HCT116 (cell line): ENCODE measurements at regions not wholly inside any gene's neighbourhood (a gene's known extent, or its start where the extent isn't known, plus 50 kb on each side); places are given as distances from the start of the nearest gene placed in this dataset.

Experiments
- ATAC-seq: fragments of 200-7000 bp; cut with Tn5 transposase; 2 replicates; pipeline ENCODE4 v1.9.1; 2020; ENCODE audit warnings: mild to moderate bottlenecking, moderate library complexity
- BruUV-seq: library from RNA; stranded (reverse); fragments of 400-500 nt; replicated peaks from 2 replicates; lab custom pipeline; 2021; lab: Mats Ljungman, UMichigan
- CTCF ChIA-PET: fragments of 300-600 bp; sonication (Branson Sonifier 250); formaldehyde crosslinking; loops from one replicate; lab custom pipeline; 2021; ENCODE audit warnings: antibody characterized with exemption; lab: Charles Lee
- POLR2A ChIA-PET: fragments of 300-600, 350-600 bp; sonication (Branson Sonifier 250); formaldehyde crosslinking; loops from one replicate; lab custom pipeline; 2021; ENCODE audit warnings: antibody characterized with exemption; lab: Charles Lee
- RAD21 ChIA-PET, 2 experiments: fragments of 300-600 bp; sonication (Branson Sonifier 250); formaldehyde crosslinking; loops; one replicate each; lab custom pipeline; 2023; ENCODE audit warnings: low total read pairs in 2 of 2; ENCODE audit not compliant: uncharacterized antibody in 2 of 2, unreplicated experiment in 2 of 2, low non-redundant PET in 1 of 2; lab: Charles Lee
- DNase-seq: peaks from one replicate; pipeline ENCODE4 v3.0.0-alpha.2; 2010; ENCODE audit warnings: low read depth, low spot score
- H2AFZ ChIP-seq: fragments of 200-600 bp; shearing (Covaris generic), sonication (generic); 2 replicates; pipeline ENCODE4 v1.6.1; 2017; ENCODE audit warnings: low read depth, mixed run types, mixed read lengths, antibody characterized with exemption, low read length; ENCODE audit not compliant: poor library complexity, severe bottlenecking
- H3K27ac ChIP-seq: 2 replicates; pipeline ENCODE4 v1.5.1; 2012; ENCODE audit warnings: low read depth, low read length
- H3K27me3 ChIP-seq: fragments of 200-600 bp; sonication (generic); 2 replicates; pipeline ENCODE4 v1.6.1; 2016; ENCODE audit warnings: mixed run types, low read length, mixed read lengths; ENCODE audit not compliant: insufficient read depth
- H3K36me3 ChIP-seq, 2 experiments: fragments of 200-500 bp in 1 of 2; fragments of 200-600 bp in 1 of 2; sonication (Bioruptor generic) in 1 of 2; sonication (generic) in 1 of 2; 2 replicates each; pipeline versions ENCODE4 v1.5.1 to v1.6.1; 2014 to 2016; ENCODE audit warnings: low read length in 2 of 2, inconsistent platforms in 1 of 2, mixed read lengths in 1 of 2, mixed run types in 1 of 2; ENCODE audit not compliant: insufficient read depth in 2 of 2, control insufficient read depth in 1 of 2
- H3K4me1 ChIP-seq, 2 experiments: fragments of 200-600 bp in 1 of 2; sonication (generic) in 1 of 2; 2 replicates each; pipeline versions ENCODE4 v1.5.1 to v1.6.1; 2012 to 2017; ENCODE audit warnings: low read length in 2 of 2, inconsistent platforms in 1 of 2, mild to moderate bottlenecking in 1 of 2, mixed read lengths in 1 of 2, mixed run types in 1 of 2, moderate library complexity in 1 of 2; ENCODE audit not compliant: insufficient read depth in 2 of 2, control insufficient read depth in 1 of 2
- H3K4me2 ChIP-seq: fragments of 200-600 bp; sonication (generic); 2 replicates; pipeline ENCODE4 v1.6.1; 2017; ENCODE audit warnings: mixed run types, low read length, mixed read lengths
- H3K4me3 ChIP-seq, 2 experiments: fragments of 200-600 bp in 1 of 2; sonication (generic) in 1 of 2; replicated peaks in 1 of 2; 2 replicates each; pipeline ENCODE4 v1.5.1; 2011 to 2016; ENCODE audit warnings: low read length in 2 of 2, control low read depth in 1 of 2, low read depth in 1 of 2, mild to moderate bottlenecking in 1 of 2, mixed read lengths in 1 of 2, mixed run types in 1 of 2
- H3K79me2 ChIP-seq: fragments of 200-600 bp; sonication (generic); 2 replicates; pipeline ENCODE4 v1.6.1; 2017; ENCODE audit warnings: mild to moderate bottlenecking, mixed run types, low read length, moderate library complexity, mixed read lengths; ENCODE audit not compliant: insufficient read depth
- H3K9ac ChIP-seq: fragments of 200-600 bp; sonication (generic); 2 replicates; pipeline ENCODE4 v1.6.1; 2016; ENCODE audit warnings: low read length, mixed read lengths
- H3K9me2 ChIP-seq: fragments of 200-600 bp; sonication (generic), shearing (Covaris generic); 2 replicates; pipeline ENCODE4 v1.6.1; 2017; ENCODE audit warnings: mixed run types, mild to moderate bottlenecking, moderate library complexity; ENCODE audit not compliant: insufficient read depth
- H3K9me3 ChIP-seq, 2 experiments: fragments of 200-500 bp in 1 of 2; fragments of 200-600 bp in 1 of 2; sonication (Bioruptor generic) in 1 of 2; sonication (generic) in 1 of 2; 2 replicates each; pipeline ENCODE4 v1.6.1; 2014 to 2017; ENCODE audit warnings: low read length in 2 of 2, mixed read lengths in 2 of 2, inconsistent platforms in 1 of 2, low read depth in 1 of 2, mild to moderate bottlenecking in 1 of 2, mixed run types in 1 of 2, moderate library complexity in 1 of 2; ENCODE audit not compliant: control insufficient read depth in 1 of 2, insufficient read depth in 1 of 2
- H4K20me1 ChIP-seq: fragments of 200-600 bp; sonication (generic), shearing (Covaris generic); 2 replicates; pipeline ENCODE4 v1.6.1; 2017; ENCODE audit warnings: mixed run types, mild to moderate bottlenecking, moderate library complexity; ENCODE audit not compliant: insufficient read depth
- ATF3 ChIP-seq: IDR thresholded peaks from 2 replicates; pipeline ENCODE4 v1.6.1; 2012
- CBX3 ChIP-seq: IDR thresholded peaks from 2 replicates; pipeline ENCODE4 v1.6.1; 2012; ENCODE audit warnings: low read depth
- EGR1 ChIP-seq: IDR thresholded peaks from 2 replicates; pipeline ENCODE4 v1.6.1; 2012; ENCODE audit warnings: low read depth
- EZH2 ChIP-seq: fragments of 200-600 bp; sonication (generic); IDR thresholded peaks from 2 replicates; pipeline ENCODE4 v1.6.1; 2017; ENCODE audit warnings: antibody characterized with exemption, mixed run types
- FOSL1 ChIP-seq: IDR thresholded peaks from 2 replicates; pipeline ENCODE4 v1.6.1; 2012; ENCODE audit warnings: low read depth
- JUND ChIP-seq: IDR thresholded peaks from 2 replicates; pipeline ENCODE4 v1.6.1; 2012
- POLR2A ChIP-seq: IDR thresholded peaks from 2 replicates; pipeline ENCODE4 v1.7.0; 2011; ENCODE audit warnings: borderline replicate concordance; ENCODE audit not compliant: insufficient read depth, insufficient read length; ENCODE audit errors: extremely low read depth
- POLR2AphosphoS5 ChIP-seq: IDR thresholded peaks from 2 replicates; pipeline ENCODE4 v1.6.1; 2011; ENCODE audit warnings: mild to moderate bottlenecking, low read depth, low read length, moderate library complexity
- SIN3A ChIP-seq: IDR thresholded peaks from 2 replicates; pipeline ENCODE4 v1.6.1; 2012; ENCODE audit warnings: low read depth
- SRF ChIP-seq: IDR thresholded peaks from 2 replicates; pipeline ENCODE4 v1.6.1; 2012; ENCODE audit warnings: low read depth
- TCF7L2 ChIP-seq: IDR thresholded peaks from 2 replicates; pipeline ENCODE4 v1.7.0; 2011; ENCODE audit warnings: borderline replicate concordance, inconsistent platforms; ENCODE audit not compliant: insufficient read depth, insufficient read length; ENCODE audit errors: extremely low read depth
- YY1 ChIP-seq: IDR thresholded peaks from 2 replicates; pipeline ENCODE4 v1.6.1; 2011; ENCODE audit warnings: low read length, low read depth, moderate library complexity, mild to moderate bottlenecking; ENCODE audit not compliant: insufficient replicate concordance; ENCODE audit errors: extremely low read depth
- ZFX ChIP-seq: fragments of 450-650 bp; IDR thresholded peaks from 2 replicates; pipeline ENCODE4 v1.6.1; 2017
- ZNF274 ChIP-seq: fragments of 200-500 bp; sonication (Bioruptor generic); IDR thresholded peaks from 2 replicates; pipeline ENCODE4 v1.6.1; 2014; ENCODE audit warnings: mild to moderate bottlenecking, low read depth, low read length, inconsistent platforms
- intact Hi-C: fragments of 100-400 bp; cut with micrococcal nuclease; formaldehyde crosslinking; loops from 2 replicates; pipeline ENCODE4 v1.10.0; 2022
- TF ChIP-seq, protein P1 (sequence below): IDR thresholded peaks from 2 replicates; pipeline ENCODE4 v1.6.1; 2011; ENCODE audit warnings: mild to moderate bottlenecking, low read length, moderate library complexity; ENCODE audit not compliant: insufficient replicate concordance; ENCODE audit errors: extremely low read depth
- TF ChIP-seq, protein P2 (sequence below): IDR thresholded peaks from 2 replicates; pipeline ENCODE4 v1.6.1; 2012; ENCODE audit warnings: low read depth
- TF ChIP-seq, protein P3 (sequence below), 3 experiments: fragments of 200-600 bp in 1 of 3; sonication (generic) in 1 of 3; IDR thresholded peaks in 2 of 3; conservative IDR thresholded peaks in 1 of 3; 2 replicates each; pipeline ENCODE4 v1.5.1; 2012 to 2017; ENCODE audit warnings: low read depth in 2 of 3, low read length in 2 of 3, antibody characterized with exemption in 1 of 3, borderline replicate concordance in 1 of 3, control low read depth in 1 of 3, mild to moderate bottlenecking in 1 of 3, mixed read lengths in 1 of 3, mixed run types in 1 of 3, moderate library complexity in 1 of 3; ENCODE audit not compliant: insufficient read depth in 1 of 3

DNA sequence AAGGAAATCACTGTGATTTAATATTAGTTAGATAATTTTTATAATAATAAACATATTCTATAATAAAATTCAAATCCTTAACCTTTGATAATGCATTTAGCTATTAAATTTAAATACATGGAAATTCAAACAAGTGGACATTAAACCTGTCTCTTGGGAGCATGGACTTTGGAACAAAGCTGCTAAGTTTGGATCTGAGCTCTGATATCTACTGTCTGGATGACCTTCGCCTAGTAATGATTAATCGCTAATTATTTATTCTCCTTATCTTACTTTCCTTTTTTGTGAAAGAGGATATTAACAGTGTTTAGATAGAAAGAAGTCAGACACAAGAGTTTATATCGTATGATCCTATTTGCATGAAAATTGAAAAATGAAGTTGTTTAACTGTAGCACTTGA lies 980.9 kb downstream of the FSTL5 start:
- CTCF ChIA-PET, result no interaction called here
- BruUV-seq, result no TSS peak

More for the DNA sequence above, 980.9 kb downstream of the FSTL5 start:
- H3K36me3 ChIP-seq, result no peaks in the 10 kb centered on the region
- POLR2A ChIA-PET, result no interaction called here
- no peak overlapping the region for H3K9ac ChIP-seq
- no peak overlapping the region for H3K27ac ChIP-seq
- no peaks in the 10 kb centered on the region for H3K4me1 ChIP-seq
- H3K9me3 ChIP-seq, result no peaks in the 10 kb centered on the region
- no peaks in the 10 kb centered on the region for H3K9me2 ChIP-seq
- H3K27me3 ChIP-seq, result no peaks in the 10 kb centered on the region
- intact Hi-C loops, result no loop called here
- RAD21 ChIA-PET, result no interaction called here
- no peaks in the 10 kb centered on the region for H4K20me1 ChIP-seq
- H3K4me3 ChIP-seq, result no peak overlapping the region
- no peak overlapping the region for H2AFZ ChIP-seq
- H3K79me2 ChIP-seq, result no peaks in the 10 kb centered on the region
- no peak for TF ChIP-seq YY1
- TF ChIP-seq FOSL1, result no peak
- no peak for TF ChIP-seq TCF7L2
- no peak for TF ChIP-seq ZNF274
- TF ChIP-seq ATF3, result no peak
- TF ChIP-seq JUND, result no peak
- TF ChIP-seq SIN3A, result no peak
- no peak for TF ChIP-seq EZH2
- TF ChIP-seq ZFX, result no peak
- TF ChIP-seq EGR1, result no peak
- TF ChIP-seq, protein P1, sequence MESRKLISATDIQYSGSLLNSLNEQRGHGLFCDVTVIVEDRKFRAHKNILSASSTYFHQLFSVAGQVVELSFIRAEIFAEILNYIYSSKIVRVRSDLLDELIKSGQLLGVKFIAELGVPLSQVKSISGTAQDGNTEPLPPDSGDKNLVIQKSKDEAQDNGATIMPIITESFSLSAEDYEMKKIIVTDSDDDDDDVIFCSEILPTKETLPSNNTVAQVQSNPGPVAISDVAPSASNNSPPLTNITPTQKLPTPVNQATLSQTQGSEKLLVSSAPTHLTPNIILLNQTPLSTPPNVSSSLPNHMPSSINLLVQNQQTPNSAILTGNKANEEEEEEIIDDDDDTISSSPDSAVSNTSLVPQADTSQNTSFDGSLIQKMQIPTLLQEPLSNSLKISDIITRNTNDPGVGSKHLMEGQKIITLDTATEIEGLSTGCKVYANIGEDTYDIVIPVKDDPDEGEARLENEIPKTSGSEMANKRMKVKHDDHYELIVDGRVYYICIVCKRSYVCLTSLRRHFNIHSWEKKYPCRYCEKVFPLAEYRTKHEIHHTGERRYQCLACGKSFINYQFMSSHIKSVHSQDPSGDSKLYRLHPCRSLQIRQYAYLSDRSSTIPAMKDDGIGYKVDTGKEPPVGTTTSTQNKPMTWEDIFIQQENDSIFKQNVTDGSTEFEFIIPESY, result no peak
- TF ChIP-seq POLR2A, result no peak
- TF ChIP-seq, protein P2, sequence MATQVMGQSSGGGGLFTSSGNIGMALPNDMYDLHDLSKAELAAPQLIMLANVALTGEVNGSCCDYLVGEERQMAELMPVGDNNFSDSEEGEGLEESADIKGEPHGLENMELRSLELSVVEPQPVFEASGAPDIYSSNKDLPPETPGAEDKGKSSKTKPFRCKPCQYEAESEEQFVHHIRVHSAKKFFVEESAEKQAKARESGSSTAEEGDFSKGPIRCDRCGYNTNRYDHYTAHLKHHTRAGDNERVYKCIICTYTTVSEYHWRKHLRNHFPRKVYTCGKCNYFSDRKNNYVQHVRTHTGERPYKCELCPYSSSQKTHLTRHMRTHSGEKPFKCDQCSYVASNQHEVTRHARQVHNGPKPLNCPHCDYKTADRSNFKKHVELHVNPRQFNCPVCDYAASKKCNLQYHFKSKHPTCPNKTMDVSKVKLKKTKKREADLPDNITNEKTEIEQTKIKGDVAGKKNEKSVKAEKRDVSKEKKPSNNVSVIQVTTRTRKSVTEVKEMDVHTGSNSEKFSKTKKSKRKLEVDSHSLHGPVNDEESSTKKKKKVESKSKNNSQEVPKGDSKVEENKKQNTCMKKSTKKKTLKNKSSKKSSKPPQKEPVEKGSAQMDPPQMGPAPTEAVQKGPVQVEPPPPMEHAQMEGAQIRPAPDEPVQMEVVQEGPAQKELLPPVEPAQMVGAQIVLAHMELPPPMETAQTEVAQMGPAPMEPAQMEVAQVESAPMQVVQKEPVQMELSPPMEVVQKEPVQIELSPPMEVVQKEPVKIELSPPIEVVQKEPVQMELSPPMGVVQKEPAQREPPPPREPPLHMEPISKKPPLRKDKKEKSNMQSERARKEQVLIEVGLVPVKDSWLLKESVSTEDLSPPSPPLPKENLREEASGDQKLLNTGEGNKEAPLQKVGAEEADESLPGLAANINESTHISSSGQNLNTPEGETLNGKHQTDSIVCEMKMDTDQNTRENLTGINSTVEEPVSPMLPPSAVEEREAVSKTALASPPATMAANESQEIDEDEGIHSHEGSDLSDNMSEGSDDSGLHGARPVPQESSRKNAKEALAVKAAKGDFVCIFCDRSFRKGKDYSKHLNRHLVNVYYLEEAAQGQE, result no peak
- TF ChIP-seq, protein P3, sequence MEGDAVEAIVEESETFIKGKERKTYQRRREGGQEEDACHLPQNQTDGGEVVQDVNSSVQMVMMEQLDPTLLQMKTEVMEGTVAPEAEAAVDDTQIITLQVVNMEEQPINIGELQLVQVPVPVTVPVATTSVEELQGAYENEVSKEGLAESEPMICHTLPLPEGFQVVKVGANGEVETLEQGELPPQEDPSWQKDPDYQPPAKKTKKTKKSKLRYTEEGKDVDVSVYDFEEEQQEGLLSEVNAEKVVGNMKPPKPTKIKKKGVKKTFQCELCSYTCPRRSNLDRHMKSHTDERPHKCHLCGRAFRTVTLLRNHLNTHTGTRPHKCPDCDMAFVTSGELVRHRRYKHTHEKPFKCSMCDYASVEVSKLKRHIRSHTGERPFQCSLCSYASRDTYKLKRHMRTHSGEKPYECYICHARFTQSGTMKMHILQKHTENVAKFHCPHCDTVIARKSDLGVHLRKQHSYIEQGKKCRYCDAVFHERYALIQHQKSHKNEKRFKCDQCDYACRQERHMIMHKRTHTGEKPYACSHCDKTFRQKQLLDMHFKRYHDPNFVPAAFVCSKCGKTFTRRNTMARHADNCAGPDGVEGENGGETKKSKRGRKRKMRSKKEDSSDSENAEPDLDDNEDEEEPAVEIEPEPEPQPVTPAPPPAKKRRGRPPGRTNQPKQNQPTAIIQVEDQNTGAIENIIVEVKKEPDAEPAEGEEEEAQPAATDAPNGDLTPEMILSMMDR (IDR thresholded peaks at IDR 0.05 in 2 of 3, conservative IDR thresholded peaks at IDR 0.05 in 1 of 3; ENCODE audit: borderline replicate concordance in 1 of 3, insufficient read depth in 1 of 3, low read depth in 2 of 3, low read length in 2 of 3), result no peak
- TF ChIP-seq SRF, result no peak
- no peak for TF ChIP-seq POLR2AphosphoS5
- TF ChIP-seq CBX3, result no peak
- DNase-seq (no peak), ATAC-seq (no peak)
- H3K4me2 ChIP-seq, result no peak overlapping the region
